H1 (cell line): ENCODE measurements at regions not wholly inside any gene's neighbourhood (a gene's known extent, or its start where the extent isn't known, plus 50 kb on each side); places are given as distances from the start of the nearest gene placed in this dataset.

Experiments
- TF ChIP-seq, protein P1 (sequence below), 3 experiments: IDR thresholded peaks; 1 replicate in 2 of 3; 2 replicates in 1 of 3; pipeline versions ENCODE4 v1.5.1 to v1.6.1; 2011; ENCODE audit warnings: low read length in 3 of 3, mild to moderate bottlenecking in 3 of 3, inconsistent platforms in 2 of 3, low read depth in 1 of 3, moderate library complexity in 1 of 3; ENCODE audit not compliant: insufficient read depth in 1 of 3; ENCODE audit errors: control extremely low read depth in 1 of 3
- TF ChIP-seq, protein P2 (sequence below): IDR thresholded peaks from 2 replicates; pipeline ENCODE4 v1.6.1; 2011; ENCODE audit warnings: low read depth, mild to moderate bottlenecking, low read length; ENCODE audit not compliant: insufficient read depth

DNA sequence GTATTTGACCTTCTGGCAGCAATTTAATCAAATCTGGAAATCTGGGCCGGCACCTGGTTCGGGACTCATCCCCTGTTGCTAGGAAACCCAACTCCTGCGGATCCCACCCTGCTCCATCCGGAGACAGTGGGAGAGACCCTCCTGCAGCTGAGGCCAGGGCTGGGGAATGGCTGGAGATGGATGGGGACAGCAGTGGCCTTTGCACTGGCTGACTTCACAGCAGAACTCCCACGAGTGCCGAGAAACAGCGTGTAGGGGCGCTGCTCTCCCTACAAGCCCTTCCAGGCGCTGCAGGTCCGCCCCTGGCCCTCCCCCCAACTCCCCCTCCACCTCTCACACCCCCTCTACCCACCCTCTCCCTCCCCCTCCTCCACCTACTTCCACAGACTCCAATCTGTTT is 105.8 kb upstream of the PPP1R26 start:
- TF ChIP-seq, protein P1, sequence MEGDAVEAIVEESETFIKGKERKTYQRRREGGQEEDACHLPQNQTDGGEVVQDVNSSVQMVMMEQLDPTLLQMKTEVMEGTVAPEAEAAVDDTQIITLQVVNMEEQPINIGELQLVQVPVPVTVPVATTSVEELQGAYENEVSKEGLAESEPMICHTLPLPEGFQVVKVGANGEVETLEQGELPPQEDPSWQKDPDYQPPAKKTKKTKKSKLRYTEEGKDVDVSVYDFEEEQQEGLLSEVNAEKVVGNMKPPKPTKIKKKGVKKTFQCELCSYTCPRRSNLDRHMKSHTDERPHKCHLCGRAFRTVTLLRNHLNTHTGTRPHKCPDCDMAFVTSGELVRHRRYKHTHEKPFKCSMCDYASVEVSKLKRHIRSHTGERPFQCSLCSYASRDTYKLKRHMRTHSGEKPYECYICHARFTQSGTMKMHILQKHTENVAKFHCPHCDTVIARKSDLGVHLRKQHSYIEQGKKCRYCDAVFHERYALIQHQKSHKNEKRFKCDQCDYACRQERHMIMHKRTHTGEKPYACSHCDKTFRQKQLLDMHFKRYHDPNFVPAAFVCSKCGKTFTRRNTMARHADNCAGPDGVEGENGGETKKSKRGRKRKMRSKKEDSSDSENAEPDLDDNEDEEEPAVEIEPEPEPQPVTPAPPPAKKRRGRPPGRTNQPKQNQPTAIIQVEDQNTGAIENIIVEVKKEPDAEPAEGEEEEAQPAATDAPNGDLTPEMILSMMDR (IDR thresholded peaks at IDR 0.05; ENCODE audit: control extremely low read depth in 1 of 3, insufficient read depth in 1 of 3, low read depth in 1 of 3, low read length in 3 of 3), result no peak
- TF ChIP-seq, protein P2, sequence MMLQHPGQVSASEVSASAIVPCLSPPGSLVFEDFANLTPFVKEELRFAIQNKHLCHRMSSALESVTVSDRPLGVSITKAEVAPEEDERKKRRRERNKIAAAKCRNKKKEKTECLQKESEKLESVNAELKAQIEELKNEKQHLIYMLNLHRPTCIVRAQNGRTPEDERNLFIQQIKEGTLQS, result no peak
